Gastroesophageal sphincter (tissue), 3 donors: ENCODE measurements at regions not wholly inside any gene's neighbourhood (a gene's known extent, or its start where the extent isn't known, plus 50 kb on each side); places are given as distances from the start of the nearest gene placed in this dataset.

ENCODE experiments used
- CTCF ChIP-seq, 4 experiments: fragments of 200-600 bp in 2 of 4; fragments of 450-650 bp in 2 of 4; sonication (generic) in 1 of 4; IDR thresholded peaks; one replicate each; pipeline ENCODE4 v1.5.1; 2017 to 2019; ENCODE audit warnings: antibody characterized with exemption in 4 of 4, mild to moderate bottlenecking in 2 of 4, moderate library complexity in 2 of 4
- POLR2A ChIP-seq, 2 donors: fragments of 450-650 bp; IDR thresholded peaks; one replicate each; pipeline ENCODE4 v1.6.1; 2017; ENCODE audit warnings: antibody characterized with exemption in 2 of 2, mild to moderate bottlenecking in 2 of 2, moderate library complexity in 1 of 2
- POLR2AphosphoS5 ChIP-seq: sonication (generic); formaldehyde crosslinking; IDR thresholded peaks from one replicate; pipeline ENCODE4 v1.6.1; 2017; ENCODE audit warnings: antibody characterized with exemption

- TF ChIP-seq CTCF (IDR thresholded peaks at IDR 0.05) = no peak
- no peak for TF ChIP-seq POLR2AphosphoS5
- no peak for TF ChIP-seq POLR2A (IDR thresholded peaks at IDR 0.05)
Measured at GRCh38 chr2:103792042-103792441, 1030.2 kb downstream of the TMEM182 start.
